Skeletal muscle satellite cell (primary cell): ENCODE measurements at regions not wholly inside any gene's neighbourhood (a gene's known extent, or its start where the extent isn't known, plus 50 kb on each side); places are given as distances from the start of the nearest gene placed in this dataset.
"Not testable (repeated sequence)": the region's sequence is repeated elsewhere in the genome, so short reads cannot be mapped to it uniquely, and the experiment has no call there.

Source experiments
- H3K27me3 ChIP-seq: 2 replicates; pipeline ENCODE4 v1.7.0; 2013; ENCODE audit warnings: low read length; ENCODE audit not compliant: control insufficient read depth, insufficient read depth
- H3K36me3 ChIP-seq: 2 replicates; pipeline ENCODE4 v1.7.0; 2013; ENCODE audit warnings: mild to moderate bottlenecking, control low read depth, low read length; ENCODE audit not compliant: insufficient read depth
- H3K4me1 ChIP-seq: 2 replicates; pipeline ENCODE4 v1.7.0; 2013; ENCODE audit warnings: low read length; ENCODE audit not compliant: control insufficient read depth, insufficient read depth
- H3K4me2 ChIP-seq: 2 replicates; pipeline ENCODE4 v1.7.0; 2013; ENCODE audit warnings: mild to moderate bottlenecking, low read length
- H3K4me3 ChIP-seq: 2 replicates; pipeline ENCODE4 v1.7.0; 2013; ENCODE audit warnings: low read length
- H3K9ac ChIP-seq: 2 replicates; pipeline ENCODE4 v1.7.0; 2013; ENCODE audit warnings: mild to moderate bottlenecking, low read depth, low read length, moderate library complexity
- H3K9me3 ChIP-seq: replicated peaks from 2 replicates; pipeline ENCODE4 v1.7.0; 2013; ENCODE audit warnings: mild to moderate bottlenecking, control low read depth, low read length

DNA sequence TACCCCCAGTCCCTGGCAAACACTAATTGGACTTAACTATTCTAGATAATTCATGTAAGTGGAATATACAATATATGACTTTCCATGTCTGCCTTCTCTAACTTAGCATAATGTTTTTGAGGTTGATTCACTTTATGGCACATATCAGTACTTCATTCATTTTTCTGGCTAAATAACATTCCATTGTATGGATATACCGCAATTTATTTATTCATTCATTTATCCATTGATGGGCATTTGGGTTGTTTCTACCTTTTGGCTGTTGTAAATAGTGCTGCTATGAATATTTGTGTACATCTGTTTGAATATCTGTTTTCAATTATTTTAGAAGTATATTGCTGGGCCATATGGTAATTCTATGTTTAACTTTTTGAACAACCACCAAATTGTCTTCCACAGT is 616.3 kb downstream of the UTRN start:
- peaks cover 35% of the 10 kb centered on the region for H3K4me1 ChIP-seq

GRCh38 chr6:144908004-144908403 is 622.9 kb downstream of the UTRN start:
- H3K9me3 ChIP-seq, result no peaks in the 10 kb centered on the region
- H3K4me3 ChIP-seq, result no peak overlapping the region
- H3K4me2 ChIP-seq, result no peak overlapping the region
- H3K27me3 ChIP-seq, result no peaks in the 10 kb centered on the region
- no peaks in the 10 kb centered on the region for H3K36me3 ChIP-seq
- H3K9ac ChIP-seq, result no peak overlapping the region
- H3K4me1 ChIP-seq, result peaks cover 9% of the 10 kb centered on the region

More for the DNA sequence above, 616.3 kb downstream of the UTRN start:
- no peak overlapping the region for H3K4me2 ChIP-seq
- H3K4me3 ChIP-seq, result no peak overlapping the region
- H3K27me3 ChIP-seq, result no peaks in the 10 kb centered on the region
- H3K9ac ChIP-seq, result no peak overlapping the region
- H3K9me3 ChIP-seq, result peaks cover 4% of the 10 kb centered on the region
- no peaks in the 10 kb centered on the region for H3K36me3 ChIP-seq

DNA sequence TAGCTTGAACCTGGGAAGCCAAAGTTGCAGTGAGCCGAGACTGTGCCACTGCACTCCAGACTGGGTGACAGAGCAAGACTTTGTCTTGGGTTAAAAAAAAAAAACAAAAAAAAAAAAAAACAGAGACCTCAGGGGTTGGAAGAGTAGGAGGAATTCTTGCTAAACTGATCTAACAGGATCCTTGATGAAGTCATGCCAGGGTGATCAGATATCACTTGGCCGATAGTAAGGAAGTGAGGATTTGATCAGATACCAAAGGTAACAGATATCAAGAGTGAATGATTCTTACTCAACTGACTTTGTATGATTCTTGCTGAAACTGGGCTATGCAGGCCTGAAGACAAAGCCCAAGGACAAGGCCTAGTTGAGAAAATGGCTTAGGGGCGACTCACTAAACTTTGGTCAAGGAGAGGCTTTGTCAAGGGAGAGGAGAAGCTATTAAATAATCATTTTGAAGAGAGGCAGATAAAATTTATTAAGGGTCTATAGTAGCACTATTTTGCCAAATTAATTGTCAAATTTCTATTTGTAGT is 624.7 kb downstream of the UTRN start:
- Histone ChIP-seq H3K36me3 (no peaks in the 10 kb centered on the region), H3K27me3 (no peaks in the 10 kb centered on the region), H3K9me3 (no peaks in the 10 kb centered on the region), H3K9ac (no peak overlapping the region), H3K4me2 (no peak overlapping the region), H3K4me1 (peaks cover 17% of the 10 kb centered on the region), H3K4me3 (no peak overlapping the region)

- no peaks in the 10 kb centered on the region for H3K27me3 ChIP-seq
- H3K4me3 ChIP-seq, result no peak overlapping the region
- no peaks in the 10 kb centered on the region for H3K9me3 ChIP-seq
- no peak overlapping the region for H3K4me2 ChIP-seq
- no peaks in the 10 kb centered on the region for H3K36me3 ChIP-seq
- peaks cover 17% of the 10 kb centered on the region for H3K4me1 ChIP-seq
- H3K9ac ChIP-seq, result no peak overlapping the region
Measured at GRCh38 chr6:144911322-144911721, 626.2 kb downstream of the UTRN start.

DNA sequence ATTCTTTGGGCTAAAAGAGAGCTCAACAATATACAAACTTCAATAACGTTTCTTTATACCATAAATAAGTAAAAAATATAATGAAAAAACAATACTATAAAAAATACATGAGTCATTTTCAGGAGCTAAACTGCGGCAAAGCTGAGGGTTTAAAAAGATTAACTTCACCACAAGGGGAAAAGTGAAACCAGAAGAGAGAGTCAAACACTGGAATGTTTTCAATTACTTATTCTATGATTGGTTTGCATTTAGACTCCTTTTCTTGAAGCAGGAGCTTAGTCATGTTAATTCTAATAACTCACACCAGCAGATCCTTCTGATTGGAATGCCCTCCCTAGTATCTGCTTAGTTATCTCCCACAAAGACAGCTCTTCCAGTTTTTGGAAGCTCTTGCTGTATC is 627.3 kb downstream of the UTRN start:
- H3K9ac ChIP-seq, result no peak overlapping the region
- no peaks in the 10 kb centered on the region for H3K27me3 ChIP-seq
- no peaks in the 10 kb centered on the region for H3K36me3 ChIP-seq
- H3K9me3 ChIP-seq, result no peaks in the 10 kb centered on the region
- peak overlapping the region; percentile 39 for H3K4me2 ChIP-seq
- peak overlapping the region; percentile 0 for H3K4me3 ChIP-seq
- peaks cover 17% of the 10 kb centered on the region for H3K4me1 ChIP-seq

DNA sequence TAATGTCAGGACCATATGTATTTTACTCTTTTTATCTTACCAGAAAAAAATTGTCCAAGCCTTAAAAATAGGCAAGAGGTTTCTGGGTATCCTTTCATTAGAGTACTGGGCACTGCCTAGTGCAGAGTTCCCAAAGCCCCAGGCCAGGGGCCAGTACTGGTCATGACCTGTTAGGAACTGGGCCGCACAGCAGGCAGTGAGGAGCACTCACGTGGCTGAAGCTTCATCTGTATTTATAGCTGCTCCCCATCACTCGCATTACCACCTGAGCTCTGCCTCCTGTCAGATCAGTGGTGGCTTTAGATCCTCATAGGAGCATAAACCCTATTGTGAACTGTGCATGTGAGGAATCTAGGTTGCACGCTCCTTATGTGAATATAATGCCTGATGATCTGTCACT is 632.9 kb downstream of the UTRN start:
- no peak overlapping the region for H3K4me2 ChIP-seq
- no peaks in the 10 kb centered on the region for H3K9me3 ChIP-seq
- H3K27me3 ChIP-seq, result no peaks in the 10 kb centered on the region
- no peak overlapping the region for H3K9ac ChIP-seq
- H3K4me3 ChIP-seq, result no peak overlapping the region
- peaks cover 12% of the 10 kb centered on the region for H3K4me1 ChIP-seq
- H3K36me3 ChIP-seq, result no peaks in the 10 kb centered on the region

DNA sequence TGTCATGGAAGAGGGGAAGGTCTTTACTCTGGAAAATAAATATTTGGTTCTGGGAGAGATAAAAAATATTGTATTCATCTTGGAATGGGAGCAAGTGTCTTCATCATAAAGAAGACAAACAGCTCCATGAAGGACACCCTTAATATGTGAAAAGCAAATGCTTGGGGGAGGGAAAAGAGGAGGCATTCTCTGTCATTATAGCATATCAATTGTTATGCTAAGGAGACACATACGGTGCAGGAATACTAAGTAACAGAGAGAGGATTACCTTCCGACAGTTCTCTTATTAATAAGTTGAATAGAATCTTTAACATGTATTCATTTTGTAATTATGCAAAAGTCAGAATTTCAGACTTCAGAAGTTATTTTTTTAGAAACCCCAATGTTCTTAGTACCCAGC is 634.4 kb downstream of the UTRN start:
- Histone ChIP-seq H3K4me2 (no peak overlapping the region), H3K36me3 (no peaks in the 10 kb centered on the region), H3K9me3 (no peaks in the 10 kb centered on the region), H3K9ac (no peak overlapping the region), H3K4me3 (no peak overlapping the region), H3K27me3 (no peaks in the 10 kb centered on the region), H3K4me1 (peaks cover 5% of the 10 kb centered on the region)

DNA sequence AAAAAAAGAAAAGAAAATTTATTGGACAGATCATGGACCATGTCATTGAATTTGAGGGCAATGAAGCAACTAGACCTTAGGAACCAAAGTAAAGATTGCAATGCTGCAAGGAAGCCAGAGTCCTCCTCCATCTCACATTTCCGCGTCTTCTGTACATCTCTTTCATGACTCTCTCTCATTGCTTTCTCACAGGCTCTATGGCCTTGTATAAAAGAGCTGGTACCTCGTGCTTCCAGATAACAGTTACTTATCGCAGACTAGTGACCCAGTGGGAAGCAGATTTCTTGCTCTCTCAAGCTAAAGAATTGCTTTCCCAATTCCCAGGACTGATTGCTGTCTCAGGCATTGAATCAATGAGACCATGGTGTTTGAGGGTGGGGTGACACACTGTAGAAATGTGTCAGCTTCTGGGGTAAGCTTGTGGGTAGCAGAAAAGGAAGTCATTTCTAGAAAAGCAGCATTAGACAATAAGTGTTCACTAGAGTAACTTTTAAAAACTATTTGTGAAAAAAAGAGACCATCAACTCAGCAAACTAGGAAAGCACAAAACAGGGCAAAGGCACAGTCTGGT is 635.3 kb downstream of the UTRN start:
- Histone ChIP-seq H3K36me3 (no peaks in the 10 kb centered on the region), H3K9ac (no peak overlapping the region), H3K9me3 (no peaks in the 10 kb centered on the region), H3K4me1 (peaks cover 5% of the 10 kb centered on the region), H3K4me3 (no peak overlapping the region), H3K27me3 (no peaks in the 10 kb centered on the region), H3K4me2 (no peak overlapping the region)

DNA sequence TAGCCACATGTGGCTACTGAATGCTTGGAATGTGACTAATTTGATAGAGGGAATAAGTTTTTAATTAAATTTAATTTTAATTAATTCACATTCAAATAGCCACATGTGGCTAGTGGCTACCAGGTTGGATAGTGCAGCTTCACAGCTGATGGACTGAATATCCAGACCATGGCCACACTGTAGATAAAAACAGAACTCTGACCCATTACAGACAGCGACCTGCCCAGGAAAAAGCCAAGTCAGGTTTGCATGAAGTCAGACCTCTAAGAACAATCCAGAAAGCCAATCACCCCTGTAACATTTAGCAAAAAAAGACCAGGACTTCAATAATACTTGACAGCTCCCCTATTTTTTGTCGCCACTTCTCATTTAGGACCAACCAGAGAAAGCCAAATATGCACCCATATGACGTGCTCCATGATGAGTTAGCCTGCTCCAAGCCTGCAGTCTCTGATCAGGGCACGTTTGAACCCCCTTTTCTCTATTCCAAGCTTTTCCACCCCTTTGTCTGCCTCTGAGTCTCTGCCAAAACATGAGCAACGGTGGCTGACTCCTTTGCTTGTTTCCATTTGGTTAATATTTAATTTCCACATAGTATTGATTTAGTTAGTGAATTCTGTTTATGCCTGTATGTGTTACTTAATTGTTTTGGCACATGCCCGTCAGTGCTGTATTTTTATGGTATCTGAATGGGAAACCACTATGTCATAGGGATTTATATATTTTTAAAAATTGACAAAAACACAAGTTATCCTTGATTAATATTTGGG is 636.3 kb downstream of the UTRN start:
- H3K4me1 ChIP-seq, result peaks cover 5% of the 10 kb centered on the region
- no peaks in the 10 kb centered on the region for H3K27me3 ChIP-seq
- H3K9me3 ChIP-seq, result no peaks in the 10 kb centered on the region
- H3K4me2 ChIP-seq, result no peak overlapping the region
- no peak overlapping the region for H3K4me3 ChIP-seq
- H3K9ac ChIP-seq, result no peak overlapping the region
- no peaks in the 10 kb centered on the region for H3K36me3 ChIP-seq

GRCh38 chr6:144922120-144922722 is 637.1 kb downstream of the UTRN start:
- Histone ChIP-seq H3K36me3 (no peaks in the 10 kb centered on the region), H3K4me2 (no peak overlapping the region), H3K9ac (no peak overlapping the region), H3K27me3 (no peaks in the 10 kb centered on the region), H3K4me3 (no peak overlapping the region), H3K4me1 (peaks cover 5% of the 10 kb centered on the region), H3K9me3 (no peaks in the 10 kb centered on the region)

- not testable (repeated sequence) for H3K27me3 ChIP-seq, H3K4me3 ChIP-seq, H3K9ac ChIP-seq, H3K4me1 ChIP-seq, H3K36me3 ChIP-seq, H3K9me3 ChIP-seq, H3K4me2 ChIP-seq
Measured at GRCh38 chr6:144922771-144923490, 637.8 kb downstream of the UTRN start.
